Gastroesophageal sphincter (tissue), 4 donors: ENCODE measurements at regions not wholly inside any gene's neighbourhood (a gene's known extent, or its start where the extent isn't known, plus 50 kb on each side); places are given as distances from the start of the nearest gene placed in this dataset.

Source experiments
- ATAC-seq: fragments of 150-250 bp; one replicate; pipeline ENCODE4 v1.9.1; 2016; ENCODE audit warnings: mild to moderate bottlenecking, moderate library complexity
- H3K27ac ChIP-seq, 4 donors: fragments of 200-600 bp; sonication (generic) in 3 of 4; 1 replicate in 3 of 4; 2 replicates in 1 of 4; pipeline ENCODE4 v1.5.1; 2016 to 2019
- H3K27me3 ChIP-seq: fragments of 200-600 bp; sonication (generic); one replicate; pipeline ENCODE4 v1.5.1; 2019
- H3K36me3 ChIP-seq, 2 donors: fragments of 200-600 bp; sonication (generic); one replicate each; pipeline ENCODE4 v1.5.1; 2019; ENCODE audit warnings: control low read depth in 1 of 2
- H3K4me1 ChIP-seq, 3 donors: fragments of 200-600 bp; sonication (generic); 1 replicate in 2 of 3; 2 replicates in 1 of 3; pipeline ENCODE4 v1.5.1; 2016 to 2019; ENCODE audit warnings: control low read depth in 2 of 3
- H3K4me3 ChIP-seq, 2 donors: fragments of 200-600 bp; sonication (generic); one replicate each; pipeline ENCODE4 v1.5.1; 2019; ENCODE audit warnings: mild to moderate bottlenecking in 1 of 2, moderate library complexity in 1 of 2
- H3K9me3 ChIP-seq, 3 donors: fragments of 200-600 bp; sonication (generic); one replicate each; pipeline ENCODE4 v1.5.1; 2017 to 2019; ENCODE audit warnings: control low read depth in 2 of 3
- EP300 ChIP-seq: sonication (generic); formaldehyde crosslinking; IDR thresholded peaks from one replicate; pipeline ENCODE4 v1.6.1; 2017; ENCODE audit warnings: antibody characterized with exemption, mild to moderate bottlenecking
- POLR2A ChIP-seq, 2 donors: fragments of 450-650 bp; IDR thresholded peaks; one replicate each; pipeline ENCODE4 v1.6.1; 2017; ENCODE audit warnings: antibody characterized with exemption in 2 of 2, mild to moderate bottlenecking in 2 of 2, moderate library complexity in 1 of 2
- POLR2AphosphoS5 ChIP-seq: sonication (generic); formaldehyde crosslinking; IDR thresholded peaks from one replicate; pipeline ENCODE4 v1.6.1; 2017; ENCODE audit warnings: antibody characterized with exemption
- whole genome bisulfite sequencing, 2 donors: methylation state at CpG; one replicate each; pipeline ENCODE4 v1.1.5; 2018; ENCODE audit warnings: low coverage in 1 of 2; 5-methylcytosine and 5-hydroxymethylcytosine counted together
- TF ChIP-seq, protein P1 (sequence below), 4 experiments: fragments of 200-600 bp in 2 of 4; fragments of 450-650 bp in 2 of 4; sonication (generic) in 1 of 4; IDR thresholded peaks; one replicate each; pipeline ENCODE4 v1.5.1; 2017 to 2019; ENCODE audit warnings: antibody characterized with exemption in 4 of 4, mild to moderate bottlenecking in 2 of 4, moderate library complexity in 2 of 4

DNA sequence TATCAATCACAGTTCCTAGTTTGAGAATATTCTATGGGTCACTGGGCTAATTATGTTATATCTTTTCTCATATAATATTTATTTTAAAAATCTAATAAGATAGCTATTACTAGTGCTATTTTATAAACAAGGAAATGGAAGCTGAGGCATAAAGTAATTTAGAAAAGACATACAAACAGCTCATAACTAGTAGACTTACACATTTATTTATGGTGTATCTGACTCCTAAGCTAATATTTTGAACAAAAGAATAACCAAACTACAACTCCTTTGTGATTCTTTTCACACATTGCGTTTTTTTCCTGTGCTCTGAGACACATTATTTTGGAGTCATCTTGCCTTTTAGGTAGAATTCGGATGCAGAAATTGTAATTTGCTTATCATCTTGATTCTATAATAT lies 742.0 kb upstream of the LRRTM4 start:
- TF ChIP-seq POLR2AphosphoS5 = no peak
- TF ChIP-seq, protein P1, sequence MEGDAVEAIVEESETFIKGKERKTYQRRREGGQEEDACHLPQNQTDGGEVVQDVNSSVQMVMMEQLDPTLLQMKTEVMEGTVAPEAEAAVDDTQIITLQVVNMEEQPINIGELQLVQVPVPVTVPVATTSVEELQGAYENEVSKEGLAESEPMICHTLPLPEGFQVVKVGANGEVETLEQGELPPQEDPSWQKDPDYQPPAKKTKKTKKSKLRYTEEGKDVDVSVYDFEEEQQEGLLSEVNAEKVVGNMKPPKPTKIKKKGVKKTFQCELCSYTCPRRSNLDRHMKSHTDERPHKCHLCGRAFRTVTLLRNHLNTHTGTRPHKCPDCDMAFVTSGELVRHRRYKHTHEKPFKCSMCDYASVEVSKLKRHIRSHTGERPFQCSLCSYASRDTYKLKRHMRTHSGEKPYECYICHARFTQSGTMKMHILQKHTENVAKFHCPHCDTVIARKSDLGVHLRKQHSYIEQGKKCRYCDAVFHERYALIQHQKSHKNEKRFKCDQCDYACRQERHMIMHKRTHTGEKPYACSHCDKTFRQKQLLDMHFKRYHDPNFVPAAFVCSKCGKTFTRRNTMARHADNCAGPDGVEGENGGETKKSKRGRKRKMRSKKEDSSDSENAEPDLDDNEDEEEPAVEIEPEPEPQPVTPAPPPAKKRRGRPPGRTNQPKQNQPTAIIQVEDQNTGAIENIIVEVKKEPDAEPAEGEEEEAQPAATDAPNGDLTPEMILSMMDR (IDR thresholded peaks at IDR 0.05) = no peak
- no peak for TF ChIP-seq POLR2A (IDR thresholded peaks at IDR 0.05)
- no peak for TF ChIP-seq EP300
- no peaks in the 10 kb centered on the region for H3K36me3 ChIP-seq
- no peaks in the 10 kb centered on the region for H3K27me3 ChIP-seq
- H3K27ac ChIP-seq = no peak overlapping the region
- no peaks in the 10 kb centered on the region for H3K4me1 ChIP-seq
- no peak overlapping the region for H3K4me3 ChIP-seq
- 72 to 81% methylated on average over 2 of the region's 2 CpGs for WGBS, 2 donors
- no peak for ATAC-seq
- no peaks in the 10 kb centered on the region for H3K9me3 ChIP-seq

DNA sequence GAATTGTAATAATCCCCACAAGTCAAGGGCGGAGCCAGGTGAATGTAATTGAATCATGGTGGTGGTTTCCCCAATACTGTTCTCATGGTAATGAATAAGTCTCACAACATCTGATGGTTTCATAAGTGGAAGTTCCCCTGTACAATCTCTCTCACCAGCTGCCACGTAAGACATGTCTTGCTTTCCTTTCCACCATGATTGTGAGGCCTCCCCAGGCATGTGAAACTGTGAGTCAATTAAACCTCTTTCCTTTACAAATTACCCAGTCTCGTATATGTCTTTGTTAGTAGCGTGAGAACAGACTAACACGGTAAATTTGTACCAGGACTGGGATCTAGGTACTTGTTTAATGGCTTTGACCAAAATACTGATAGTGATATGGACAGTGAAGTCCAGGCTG lies 744.3 kb upstream of the REG3G start:
- WGBS, 2 donors = 80 to 84% methylated on average over 2 to 5 of the region's 5 CpGs
- no peaks in the 10 kb centered on the region for H3K9me3 ChIP-seq
- TF ChIP-seq, protein P1 (IDR thresholded peaks at IDR 0.05) = no peak
- no peak for TF ChIP-seq EP300
- TF ChIP-seq POLR2A (IDR thresholded peaks at IDR 0.05) = no peak
- no peak for TF ChIP-seq POLR2AphosphoS5

GRCh38 chr2:78290581-78291214 lies 734.8 kb upstream of the REG3G start:
- no peak for ATAC-seq

More for the DNA sequence above, 744.3 kb upstream of the REG3G start:
- H3K36me3 ChIP-seq = no peaks in the 10 kb centered on the region
- ATAC-seq = no peak
- H3K27ac ChIP-seq = no peak overlapping the region
- H3K27me3 ChIP-seq = no peaks in the 10 kb centered on the region
- H3K4me3 ChIP-seq = no peak overlapping the region
- H3K4me1 ChIP-seq = no peaks in the 10 kb centered on the region

DNA sequence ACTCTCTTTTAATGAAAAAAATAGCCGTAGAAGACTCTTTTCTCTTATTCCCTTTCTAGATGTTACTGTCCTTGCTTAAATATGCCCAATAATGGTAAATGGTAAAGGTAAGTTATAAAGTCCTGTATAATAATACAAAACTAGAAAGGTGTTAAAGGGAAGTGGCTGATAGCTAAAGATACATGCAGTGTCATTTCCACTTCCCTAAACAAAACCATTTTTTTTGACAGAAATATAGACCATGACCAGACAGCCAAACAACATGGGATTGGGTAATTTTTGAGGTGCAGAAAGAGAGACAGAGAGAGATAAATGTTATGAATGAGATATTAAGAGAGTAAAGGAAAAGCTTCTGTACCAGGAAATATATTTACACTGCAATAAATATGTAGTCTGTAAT lies 731.7 kb upstream of the REG3G start:
- Histone ChIP-seq H3K36me3 (no peaks in the 10 kb centered on the region), H3K27ac (no peak overlapping the region), H3K9me3 (no peaks in the 10 kb centered on the region), H3K4me3 (no peak overlapping the region), H3K27me3 (no peaks in the 10 kb centered on the region), H3K4me1 (no peaks in the 10 kb centered on the region)
- WGBS, 2 donors = 57 to 100% methylated on average over 1 of the region's 1 CpG
- TF ChIP-seq POLR2A (IDR thresholded peaks at IDR 0.05) (no peak), POLR2AphosphoS5 (no peak), EP300 (no peak)
- TF ChIP-seq, protein P1 (IDR thresholded peaks at IDR 0.05) = no peak
- ATAC-seq = no peak

More at GRCh38 chr2:78290581-78291214, 734.8 kb upstream of the REG3G start:
- H3K4me3 ChIP-seq = no peak overlapping the region
- WGBS, 2 donors = 83 to 85% methylated on average over 3 of the region's 3 CpGs
- TF ChIP-seq POLR2A (IDR thresholded peaks at IDR 0.05) = no peak
- no peak for TF ChIP-seq POLR2AphosphoS5
- TF ChIP-seq, protein P1 (IDR thresholded peaks at IDR 0.05) = no peak
- no peak for TF ChIP-seq EP300
- no peaks in the 10 kb centered on the region for H3K4me1 ChIP-seq
- H3K9me3 ChIP-seq = no peaks in the 10 kb centered on the region
- no peak overlapping the region for H3K27ac ChIP-seq
- no peaks in the 10 kb centered on the region for H3K36me3 ChIP-seq
- no peaks in the 10 kb centered on the region for H3K27me3 ChIP-seq

- WGBS, 2 donors = 39 to 40% methylated on average over 5 to 6 of the region's 6 CpGs
- no peaks in the 10 kb centered on the region for H3K4me1 ChIP-seq
- TF ChIP-seq, protein P1 (IDR thresholded peaks at IDR 0.05) = no peak
- TF ChIP-seq POLR2A (IDR thresholded peaks at IDR 0.05) (no peak), POLR2AphosphoS5 (no peak), EP300 (no peak)
- H3K27ac ChIP-seq = no peak overlapping the region
- no peak for ATAC-seq
- no peaks in the 10 kb centered on the region for H3K9me3 ChIP-seq
- H3K4me3 ChIP-seq = no peak overlapping the region
- H3K27me3 ChIP-seq = no peaks in the 10 kb centered on the region
- H3K36me3 ChIP-seq = no peaks in the 10 kb centered on the region
Observed at GRCh38 chr2:78301166-78301789, 724.2 kb upstream of the REG3G start.
